ENCODE measurements at regions not wholly inside any gene's neighbourhood (a gene's known extent, or its start where the extent isn't known, plus 50 kb on each side); places are given as distances from the start of the nearest gene placed in this dataset.
A peak's percentile ranks its signal among the peaks of the same experiment; 100 is the strongest.

DNA sequence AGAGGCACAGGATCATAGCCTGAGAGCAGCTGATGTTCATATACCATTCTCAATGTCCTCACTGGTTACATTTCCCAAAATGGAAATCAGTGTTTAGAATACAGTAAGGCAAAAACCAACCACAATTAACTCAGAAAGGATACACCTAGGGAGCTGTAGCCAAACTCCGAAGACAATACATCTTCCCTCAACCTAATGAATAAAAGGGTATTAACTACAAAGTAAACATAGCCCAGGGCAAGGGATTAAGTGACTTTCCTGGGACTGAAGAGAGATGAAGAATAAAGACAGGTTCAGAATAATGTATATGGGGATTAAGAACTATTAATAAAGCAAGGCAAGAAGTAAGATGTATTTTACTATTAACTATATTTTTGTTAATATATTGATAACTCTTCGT lies 79.5 kb downstream of the RPS29 start:
- Histone ChIP-seq H3K9me1 (ENCODE audit: control insufficient read depth, extremely low read depth, insufficient read depth, low read length) (no peaks in the 10 kb centered on the region), H3K79me2 (ENCODE audit: control insufficient read depth, insufficient read depth, low read length) (no peaks in the 10 kb centered on the region), H3K9me3 (ENCODE audit: control insufficient read depth, low read depth, low read length) (no peaks in the 10 kb centered on the region), H3K27me3 (ENCODE audit: control insufficient read depth, extremely low read depth, insufficient read depth, low read length) (no peaks in the 10 kb centered on the region), H3K4me1 (ENCODE audit: control insufficient read depth, extremely low read depth, insufficient read depth, low read length) (peaks cover 14% of the 10 kb centered on the region), H4K20me1 (ENCODE audit: control insufficient read depth, extremely low read depth, insufficient read depth, low read length) (no peaks in the 10 kb centered on the region), H3K36me3 (ENCODE audit: control insufficient read depth in 2 of 2, extremely low read depth in 1 of 2, insufficient read depth in 2 of 2, low read length in 2 of 2) (no peaks in the 10 kb centered on the region), H3K4me2 (ENCODE audit: control insufficient read depth, extremely low read depth, insufficient read depth, low read depth, low read length) (no peak overlapping the region), H3K4me3 (ENCODE audit: control insufficient read depth in 2 of 3, extremely low read depth in 1 of 3, insufficient read depth in 2 of 3, low read depth in 1 of 3, low read length in 3 of 3) (no peak overlapping the region), H3K9ac (ENCODE audit: control insufficient read depth, extremely low read depth, insufficient read depth, low read length) (no peak overlapping the region), H2AFZ (ENCODE audit: control insufficient read depth, low read length) (no peak overlapping the region), H3K27ac (ENCODE audit: control insufficient read depth, insufficient read depth, low read length) (no peak overlapping the region)
- no peak for FAIRE-seq
- DNase-seq (ENCODE audit: low read depth, low spot score): no peak
- TF ChIP-seq EZH2 (IDR thresholded peaks at IDR 0.05; ENCODE audit: low read length) (no peak), CTCF (optimal IDR thresholded peaks at IDR 0.05 in 1 of 3, IDR thresholded peaks at IDR 0.05 in 1 of 3, conservative IDR thresholded peaks at IDR 0.05 in 1 of 3; ENCODE audit: extremely low read depth in 1 of 3, insufficient read depth in 2 of 3, low read length in 3 of 3) (no peak)
- dilution Hi-C loops (cut with MboI; ENCODE audit: extremely low pct_ligation_motif_present, low sequenced_read_pairs): no loop called here

DNA sequence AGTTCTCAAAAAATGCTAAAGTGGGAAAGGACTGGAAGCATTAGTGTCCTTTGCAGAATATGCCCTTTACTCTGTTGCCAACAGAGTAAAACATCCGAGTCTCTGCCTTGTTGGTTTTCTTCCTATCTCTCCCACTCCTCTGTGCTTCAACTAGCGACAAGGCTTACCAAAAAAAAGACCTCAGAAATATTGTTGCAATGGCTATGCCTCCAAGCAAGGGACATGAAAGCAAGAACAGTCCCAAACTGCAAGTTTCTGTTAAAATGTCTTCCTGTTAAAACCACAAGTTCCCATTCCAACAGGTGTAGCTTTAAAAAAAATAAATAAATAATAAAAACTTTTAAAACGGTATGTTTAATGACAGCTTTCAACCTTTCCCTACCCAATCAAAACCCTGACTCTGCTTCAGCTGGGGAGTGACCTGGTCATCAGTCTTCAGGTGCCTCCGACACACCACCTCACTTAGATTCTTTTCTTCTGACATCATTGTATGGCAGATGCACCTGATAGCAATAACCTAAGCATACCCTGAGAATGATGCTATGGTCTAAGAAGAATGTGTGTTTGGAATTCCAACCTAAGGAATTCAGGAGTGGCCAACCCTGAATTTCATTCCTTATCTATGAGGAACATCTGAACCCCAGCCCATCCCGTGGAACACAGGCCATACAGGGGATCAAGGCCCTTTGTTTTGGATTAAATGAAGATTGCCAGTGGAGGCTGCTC lies 81.0 kb downstream of the RPS29 start:
- H2AFZ ChIP-seq (ENCODE audit: control insufficient read depth, low read length): no peak overlapping the region
- H3K4me2 ChIP-seq (ENCODE audit: control insufficient read depth, extremely low read depth, insufficient read depth, low read depth, low read length): peak overlapping the region; percentile 43
- no peaks in the 10 kb centered on the region for H4K20me1 ChIP-seq (ENCODE audit: control insufficient read depth, extremely low read depth, insufficient read depth, low read length)
- H3K4me3 ChIP-seq (ENCODE audit: control insufficient read depth in 2 of 3, extremely low read depth in 1 of 3, insufficient read depth in 2 of 3, low read depth in 1 of 3, low read length in 3 of 3): no peak overlapping the region
- no peaks in the 10 kb centered on the region for H3K79me2 ChIP-seq (ENCODE audit: control insufficient read depth, insufficient read depth, low read length)
- DNase-seq (ENCODE audit: low read depth, low spot score) (peak; percentile 83), FAIRE-seq (peak; percentile 80)
- H3K27ac ChIP-seq (ENCODE audit: control insufficient read depth, insufficient read depth, low read length): peak overlapping the region; percentile 44
- no peaks in the 10 kb centered on the region for H3K9me3 ChIP-seq (ENCODE audit: control insufficient read depth, low read depth, low read length)
- dilution Hi-C loops (cut with MboI; ENCODE audit: extremely low pct_ligation_motif_present, low sequenced_read_pairs): no loop called here
- no peak overlapping the region for H3K9ac ChIP-seq (ENCODE audit: control insufficient read depth, extremely low read depth, insufficient read depth, low read length)
- peaks cover 12% of the 10 kb centered on the region for H3K4me1 ChIP-seq (ENCODE audit: control insufficient read depth, extremely low read depth, insufficient read depth, low read length)
- H3K9me1 ChIP-seq (ENCODE audit: control insufficient read depth, extremely low read depth, insufficient read depth, low read length): no peaks in the 10 kb centered on the region
- no peak for TF ChIP-seq EZH2 (IDR thresholded peaks at IDR 0.05; ENCODE audit: low read length)
- no peak for TF ChIP-seq CTCF (optimal IDR thresholded peaks at IDR 0.05 in 1 of 3, IDR thresholded peaks at IDR 0.05 in 1 of 3, conservative IDR thresholded peaks at IDR 0.05 in 1 of 3; ENCODE audit: extremely low read depth in 1 of 3, insufficient read depth in 2 of 3, low read length in 3 of 3)
- no peaks in the 10 kb centered on the region for H3K36me3 ChIP-seq (ENCODE audit: control insufficient read depth in 2 of 2, extremely low read depth in 1 of 2, insufficient read depth in 2 of 2, low read length in 2 of 2)
- no peaks in the 10 kb centered on the region for H3K27me3 ChIP-seq (ENCODE audit: control insufficient read depth, extremely low read depth, insufficient read depth, low read length)
